Activated CD4-positive, alpha-beta T cell treated with anti-CD3 and anti-CD28 coated beads, Interleukin-2, amount 50 U/mL, for 24 hours (primary cell): ENCODE measurements at regions not wholly inside any gene's neighbourhood (a gene's known extent, or its start where the extent isn't known, plus 50 kb on each side); places are given as distances from the start of the nearest gene placed in this dataset.
A peak's percentile ranks its signal among the peaks of the same experiment; 100 is the strongest.

ENCODE experiments used
- DNase-seq, 2 donors: peaks; one replicate each; pipeline ENCODE4 v3.0.0-alpha.2; 2020; ENCODE audit warnings: low read depth in 1 of 2, low spot score in 1 of 2

DNA sequence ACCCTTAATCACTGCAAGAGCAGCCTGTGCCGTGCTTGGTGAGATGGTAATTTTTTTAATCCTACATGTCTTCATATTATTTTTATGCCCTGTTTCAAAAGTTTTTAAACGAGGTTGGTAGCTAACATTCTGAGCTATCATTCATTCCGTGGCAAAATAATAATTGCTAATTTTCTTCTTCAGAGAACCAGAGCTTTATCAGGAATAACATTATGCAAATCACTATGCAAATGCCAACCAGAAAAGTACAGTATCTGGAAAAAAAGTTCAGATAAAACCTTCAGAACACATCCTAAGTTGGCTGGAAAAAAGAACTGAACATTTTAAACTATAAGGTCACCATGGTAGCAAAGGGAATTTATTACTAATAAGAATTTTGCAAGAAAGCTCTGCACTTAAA is 165.1 kb upstream of the NABP1 start:
- no peak for DNase-seq

- DNase-seq = no peak
Measured at GRCh38 chr2:191514613-191515012, 163.3 kb upstream of the NABP1 start.

DNA sequence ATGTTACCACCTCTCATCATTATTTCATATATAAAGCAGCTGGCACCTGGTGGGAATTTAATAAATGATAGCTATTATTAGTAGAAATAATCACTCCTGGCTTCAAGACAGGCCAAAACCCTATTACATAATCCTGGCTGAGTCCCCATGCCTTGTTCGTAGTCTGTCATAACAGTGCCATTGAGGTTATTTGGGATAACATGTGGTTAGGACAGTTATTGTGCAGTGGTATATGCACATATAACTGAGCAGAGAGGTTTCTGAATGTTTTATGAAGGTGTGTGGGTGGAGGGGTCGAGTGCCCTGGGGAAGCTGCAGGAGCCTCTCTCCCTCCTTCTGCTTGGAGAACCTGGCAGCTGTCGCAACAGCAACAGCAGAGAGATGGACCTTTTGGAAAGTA is 162.4 kb upstream of the NABP1 start:
- DNase-seq = no peak

DNA sequence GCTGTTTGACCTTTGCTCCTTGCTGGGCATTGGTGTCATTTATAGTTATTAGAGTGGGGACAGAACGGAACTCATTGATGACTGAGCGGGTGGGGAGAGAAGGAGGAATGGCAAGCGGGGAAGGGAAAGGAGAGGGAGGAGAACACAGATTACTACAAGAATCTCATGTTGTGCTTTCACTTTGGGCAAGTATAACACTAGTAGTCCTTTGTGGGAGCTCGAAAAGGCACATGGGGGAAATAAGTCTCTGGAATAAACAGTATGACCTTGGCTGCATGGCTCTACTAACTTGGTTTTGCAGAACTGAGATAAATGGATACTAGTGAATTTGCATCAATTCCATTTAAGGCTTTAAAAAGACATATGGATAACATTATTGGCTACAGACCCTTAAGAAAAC is 161.7 kb upstream of the NABP1 start:
- no peak for DNase-seq

GRCh38 chr2:191521608-191522208 is 156.2 kb upstream of the NABP1 start:
- DNase-seq = no peak

DNA sequence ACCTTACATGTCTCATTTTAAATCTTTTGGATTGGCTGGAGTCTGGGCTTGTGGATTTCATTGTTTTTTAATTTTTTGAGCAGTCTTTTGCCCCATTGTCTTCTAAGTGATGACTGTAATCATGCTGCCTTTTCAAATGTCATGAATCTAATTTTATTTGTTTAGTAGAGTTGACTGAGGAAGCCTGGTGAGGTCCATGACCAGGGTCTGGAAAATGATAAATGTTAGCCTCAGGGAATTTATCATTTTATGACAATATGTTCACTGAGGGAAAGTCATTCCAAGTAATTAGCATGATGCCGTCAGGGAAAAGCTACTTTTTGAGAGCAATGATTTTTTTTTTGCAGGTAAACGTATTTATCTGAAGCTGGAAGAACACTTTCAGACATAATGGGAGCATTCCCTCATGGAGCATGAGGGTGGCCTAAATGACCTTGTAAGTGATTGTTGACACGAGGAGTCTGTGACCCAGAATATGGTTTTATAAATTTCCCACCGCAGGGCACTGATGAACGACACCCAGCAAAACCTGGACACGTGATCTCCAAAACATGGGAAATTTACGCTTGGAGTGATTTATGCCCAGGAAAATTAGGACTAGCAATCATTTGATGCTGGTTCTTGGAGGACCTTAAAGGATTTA is 155.3 kb upstream of the NABP1 start:
- no peak for DNase-seq

DNA sequence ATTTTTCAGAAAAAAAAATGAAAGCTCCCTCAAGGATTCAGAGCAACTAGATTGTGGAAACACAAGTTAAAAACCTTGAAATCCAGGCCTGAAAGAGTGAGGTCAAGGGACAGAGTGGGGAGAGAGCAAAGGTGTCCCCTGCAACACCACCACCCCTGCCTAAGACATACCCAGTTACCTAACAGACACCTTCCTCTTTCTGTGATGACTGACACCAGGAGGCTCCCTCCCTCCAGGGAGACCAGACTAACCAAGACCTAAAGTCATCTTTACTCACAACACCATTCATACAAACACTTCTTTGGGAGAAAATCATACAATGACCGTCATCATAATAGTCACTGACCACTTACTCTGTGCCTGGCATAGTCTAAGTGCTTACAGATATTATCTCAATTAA is 151.8 kb upstream of the NABP1 start:
- no peak for DNase-seq

DNA sequence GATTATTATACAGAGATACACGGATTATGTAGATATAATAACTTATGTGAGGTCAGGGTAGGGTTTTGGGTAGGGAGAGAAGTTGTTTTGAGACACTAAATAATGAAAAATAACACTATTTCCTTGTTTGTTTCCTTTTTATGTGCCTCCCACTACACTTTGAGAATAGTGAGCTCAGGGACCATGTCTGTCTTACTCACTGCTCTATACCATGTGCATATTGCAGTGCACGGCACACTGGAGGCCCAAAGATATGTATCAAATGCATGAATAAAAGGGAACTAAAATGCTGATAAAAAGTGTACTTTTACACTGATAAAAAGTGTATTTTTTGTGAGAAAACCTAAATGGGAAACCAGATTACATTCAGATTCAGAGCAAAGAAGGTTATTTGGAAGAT is 151.4 kb upstream of the NABP1 start:
- DNase-seq = no peak

GRCh38 chr2:191526953-191527556 is 150.9 kb upstream of the NABP1 start:
- DNase-seq = no peak

DNA sequence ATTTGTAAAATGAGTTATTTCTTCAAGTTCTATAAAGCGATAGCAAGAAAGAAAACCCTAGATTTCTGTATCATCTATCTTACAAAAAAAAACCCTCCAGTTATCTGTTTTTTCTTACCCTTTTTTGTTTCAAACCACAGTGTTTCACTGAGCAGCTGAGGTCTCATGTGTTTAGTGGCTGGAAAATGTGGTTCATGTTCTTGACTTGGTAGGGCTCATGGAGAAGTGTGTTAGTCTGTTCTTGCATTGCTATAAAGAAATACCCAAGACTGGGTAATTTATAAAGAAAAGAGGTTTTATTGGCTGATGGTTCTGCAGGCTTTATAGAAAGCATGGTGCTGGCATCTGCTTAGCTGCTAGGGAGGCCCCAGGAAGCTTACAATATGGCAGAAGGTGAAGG is 147.3 kb upstream of the NABP1 start:
- DNase-seq = no peak

DNA sequence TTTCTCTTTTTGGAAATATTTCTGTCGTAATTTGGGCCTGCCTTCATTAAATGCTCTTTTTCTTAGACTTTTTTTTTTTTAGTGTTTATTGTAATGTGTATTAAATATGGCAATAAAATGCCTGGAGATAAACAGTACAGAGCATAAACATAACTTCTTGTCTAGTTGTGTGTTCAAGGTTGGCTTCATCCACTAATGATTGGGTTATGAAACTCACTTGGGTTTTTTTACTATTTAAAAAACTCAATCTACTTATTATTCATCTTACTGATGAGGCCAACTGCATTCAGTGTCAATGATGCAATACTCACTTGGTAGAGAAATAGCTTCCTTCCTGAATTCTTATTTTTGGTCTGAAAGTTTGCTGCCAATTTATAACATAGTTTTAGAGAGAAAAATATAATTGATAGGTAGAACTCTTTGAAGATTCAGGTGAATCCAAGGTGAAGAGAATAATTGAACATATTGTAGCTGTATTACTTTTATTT is 144.2 kb upstream of the NABP1 start:
- DNase-seq = no peak

DNA sequence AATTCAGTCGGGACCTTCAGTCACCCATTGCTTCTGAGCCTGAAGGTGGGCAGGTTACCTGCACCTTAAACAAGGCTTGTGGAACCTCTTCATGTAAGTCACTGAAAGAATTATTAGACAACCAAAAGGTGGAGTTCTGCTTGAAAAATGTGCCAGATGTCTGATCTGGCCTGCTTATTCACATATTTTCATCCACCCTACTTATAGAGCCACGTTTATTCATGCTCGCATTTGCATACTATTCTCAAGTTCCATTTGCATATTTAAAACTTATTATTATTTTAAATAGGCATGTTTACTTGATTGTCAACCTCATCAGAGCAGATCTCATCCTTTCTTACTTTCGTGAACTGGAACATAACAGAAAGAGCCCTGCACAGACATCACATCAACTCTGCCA is 140.0 kb upstream of the NABP1 start:
- DNase-seq = no peak

- DNase-seq = no peak
Measured at GRCh38 chr2:191538334-191538903, 139.5 kb upstream of the NABP1 start.

DNA sequence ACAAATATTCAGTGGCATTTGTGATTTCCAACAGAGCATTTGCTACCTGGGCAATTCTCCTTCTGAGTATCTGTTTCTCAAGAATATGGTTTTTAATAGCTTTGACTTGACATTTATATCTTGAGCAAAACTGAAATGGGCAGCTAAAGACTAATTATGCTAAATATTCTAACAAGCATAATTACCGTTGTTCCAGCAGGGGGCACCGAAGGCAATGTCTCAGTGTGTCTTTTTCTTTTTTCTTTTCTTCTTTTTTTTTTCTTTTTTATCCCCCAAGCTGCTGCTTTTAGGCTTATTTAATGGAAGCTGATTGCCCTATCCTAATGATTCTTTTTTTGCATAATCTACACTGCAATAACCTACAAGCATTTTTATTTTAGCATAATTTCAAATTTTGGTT is 138.9 kb upstream of the NABP1 start:
- peak in 1 of 2 donors; percentile 2 for DNase-seq

DNA sequence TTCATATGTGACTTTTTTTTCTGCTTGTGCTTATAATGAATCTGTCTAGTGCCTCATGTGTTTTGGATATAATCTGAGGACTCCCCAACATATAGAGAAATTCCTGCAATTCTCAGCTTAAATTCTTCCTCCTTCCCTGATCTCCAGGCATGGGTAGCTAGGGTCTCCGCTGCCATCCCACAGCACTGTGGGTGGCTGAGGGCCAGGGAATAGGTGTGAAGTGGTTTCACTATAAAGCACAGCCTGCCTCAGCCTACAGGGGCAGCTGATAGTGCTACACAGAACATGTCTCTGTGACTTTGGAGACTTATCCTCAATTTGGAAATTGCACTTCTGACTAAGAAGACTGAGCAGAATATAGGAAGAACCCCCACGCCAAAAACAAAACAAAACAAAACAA is 137.3 kb upstream of the NABP1 start:
- DNase-seq = no peak

DNA sequence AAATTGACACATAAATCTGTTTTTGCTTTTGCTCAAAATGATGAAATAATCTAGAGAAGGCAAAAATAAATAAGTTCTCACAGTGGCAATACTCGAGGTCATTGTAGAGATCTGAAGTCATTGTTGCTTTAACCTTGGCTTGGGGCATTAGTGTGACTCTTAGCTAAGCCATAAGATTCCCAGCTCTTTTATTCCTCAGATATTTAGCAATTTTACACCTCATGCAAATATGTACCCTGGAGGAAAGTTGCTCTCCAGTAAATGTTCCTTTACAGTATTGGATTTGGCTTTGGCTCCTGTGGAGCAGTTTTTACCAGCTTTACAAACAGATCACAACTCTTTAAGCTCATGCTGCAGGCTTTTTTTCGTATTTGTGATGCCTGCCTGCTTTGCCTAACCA is 134.2 kb upstream of the NABP1 start:
- no peak for DNase-seq

DNA sequence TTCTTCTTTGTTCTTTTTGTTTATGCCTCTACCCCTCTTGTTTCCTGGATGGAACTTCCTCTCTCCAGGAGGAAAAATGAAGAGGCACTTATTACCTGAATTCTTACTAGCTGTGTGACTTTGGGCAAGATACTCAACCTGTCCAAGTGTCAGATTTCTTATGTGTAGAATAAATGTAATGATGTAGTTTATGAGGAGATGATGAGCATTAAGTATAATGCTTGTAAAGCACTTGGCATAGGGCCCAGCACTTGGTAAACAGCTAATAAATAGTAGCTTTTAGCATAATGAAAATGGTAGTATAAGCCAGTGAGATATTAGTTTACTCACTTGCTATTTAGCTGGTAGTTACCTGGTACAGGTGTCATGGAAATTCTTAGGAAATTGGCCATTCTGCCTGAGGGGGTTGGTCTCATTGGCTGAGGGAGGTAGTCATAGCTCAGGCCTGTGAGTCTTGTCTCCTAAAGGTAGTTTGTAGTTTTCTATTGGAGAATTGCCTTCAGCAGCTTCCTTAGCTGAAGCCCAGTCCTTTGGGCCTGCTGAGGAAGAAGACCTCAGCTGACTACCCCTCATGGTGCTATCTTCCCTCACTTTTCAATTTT is 133.4 kb upstream of the NABP1 start:
- no peak for DNase-seq

GRCh38 chr2:191545361-191545760 is 132.6 kb upstream of the NABP1 start:
- no peak for DNase-seq

DNA sequence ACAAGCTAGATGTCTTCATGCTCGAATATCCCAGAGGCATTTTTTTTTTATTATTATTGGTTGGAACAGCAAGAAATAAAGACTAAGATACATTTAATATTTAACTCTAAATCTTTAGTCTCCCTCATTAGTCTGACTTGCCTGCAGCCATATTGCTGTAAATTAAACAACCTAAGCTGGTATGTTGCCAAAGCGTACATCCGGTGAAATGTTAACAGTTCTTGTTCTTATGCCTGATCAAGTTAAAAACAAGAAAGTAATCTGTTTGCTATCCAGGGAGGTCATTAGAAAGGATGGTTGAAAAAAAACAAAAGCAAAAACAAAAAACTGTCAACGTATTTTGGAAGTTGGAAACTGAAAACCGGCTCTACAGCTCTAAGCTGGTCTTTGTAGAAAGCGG is 125.9 kb upstream of the NABP1 start:
- no peak for DNase-seq

GRCh38 chr2:191554240-191554639 is 123.7 kb upstream of the NABP1 start:
- DNase-seq = no peak

DNA sequence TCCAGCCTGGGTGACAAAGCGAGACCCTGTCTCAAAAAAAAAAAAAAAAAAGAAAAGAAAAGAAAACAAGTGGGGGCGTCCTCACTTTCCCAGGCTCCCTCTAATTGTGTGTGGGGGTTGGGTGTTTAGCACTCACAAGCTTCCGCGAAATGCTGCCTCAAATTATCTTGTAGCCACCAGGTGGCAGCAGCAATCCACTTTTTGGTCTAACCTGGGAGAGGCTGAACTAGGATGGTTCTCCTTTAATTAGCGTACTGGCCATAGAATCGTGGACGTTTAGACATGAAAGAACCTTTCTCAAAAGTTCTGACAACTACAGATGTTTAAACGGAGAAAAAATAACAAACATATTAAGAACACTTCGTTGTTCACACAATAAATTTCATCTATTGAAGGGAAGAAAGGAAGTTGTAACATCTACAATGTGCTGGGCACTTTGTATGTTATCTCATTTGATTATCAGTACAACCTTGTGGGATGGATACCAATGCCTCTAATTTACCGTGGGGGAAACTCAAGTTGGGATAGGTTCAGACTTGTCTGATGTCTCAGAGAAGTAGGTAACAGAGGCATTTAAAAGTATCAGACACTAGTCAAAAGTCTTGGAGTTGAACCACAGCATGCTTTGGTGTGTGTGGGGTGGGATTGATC is 122.7 kb upstream of the NABP1 start:
- DNase-seq = peak; percentile 63 to 81

GRCh38 chr2:191556463-191556862 is 121.5 kb upstream of the NABP1 start:
- no peak for DNase-seq
